ENCODE measurements at regions not wholly inside any gene's neighbourhood (a gene's known extent, or its start where the extent isn't known, plus 50 kb on each side); places are given as distances from the start of the nearest gene placed in this dataset.
A peak's percentile ranks its signal among the peaks of the same experiment; 100 is the strongest.

DNA sequence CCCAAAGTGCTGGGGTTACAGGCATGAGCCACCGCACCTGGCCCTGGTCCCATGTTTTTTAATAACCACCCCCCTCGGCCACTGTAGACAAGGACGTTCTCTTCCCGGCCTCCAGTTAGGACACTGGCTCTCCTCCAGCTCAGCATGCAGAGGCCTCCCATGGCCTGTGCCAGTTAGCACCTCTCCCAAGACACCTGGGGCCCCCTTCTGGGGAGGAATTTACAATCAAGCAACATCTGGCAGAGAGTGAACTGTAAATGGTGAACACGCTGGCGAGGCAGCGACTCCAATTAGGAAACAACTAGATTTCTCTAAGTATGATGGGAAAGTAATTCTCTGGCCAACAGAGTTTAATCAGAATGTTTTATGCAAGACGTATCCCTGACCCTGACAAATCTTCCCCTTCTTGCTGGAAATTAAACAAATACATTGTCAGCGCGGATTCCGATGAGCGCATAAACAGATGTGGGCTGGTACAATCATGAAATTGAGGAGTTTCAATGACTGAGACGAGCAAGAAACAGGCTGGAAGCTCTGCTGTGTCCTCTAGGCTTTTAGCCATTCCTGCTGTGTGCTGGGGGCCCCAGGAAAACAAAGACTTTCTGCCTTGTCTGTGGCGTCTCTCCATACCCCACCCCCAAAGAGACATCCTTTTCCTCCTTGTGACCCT, 61.7 kb upstream of the DLK1 start:
- no peak for TF ChIP-seq CTCF (IDR thresholded peaks at IDR 0.05; ENCODE audit: borderline replicate concordance, extremely low read depth, insufficient read depth)
- FAIRE-seq, result no peak
- Histone ChIP-seq H3K27me3 (ENCODE audit: control insufficient read depth, insufficient read depth, low read length) (no peaks in the 10 kb centered on the region), H3K4me1 (ENCODE audit: control insufficient read depth in 2 of 3, insufficient read depth in 2 of 3, low read depth in 1 of 3, low read length in 3 of 3) (peaks cover 0 to 30% (median 19%) of the 10 kb centered on the region in 3 donors), H3K9me3 (ENCODE audit: control insufficient read depth in 2 of 3, insufficient read depth in 1 of 3, low read length in 3 of 3) (no peaks in the 10 kb centered on the region), H3K9ac (ENCODE audit: low read length in 3 of 3) (no peak overlapping the region), H3K27ac (ENCODE audit: low read depth in 2 of 2, low read length in 2 of 2) (peak overlapping the region; percentile 5 to 33), H3K4me3 (ENCODE audit: low read length in 3 of 3) (no peak overlapping the region), H3K36me3 (ENCODE audit: control insufficient read depth in 2 of 3, insufficient read depth in 3 of 3, low read length in 3 of 3) (no peaks in the 10 kb centered on the region)
- peak in 1 of 5 donors; percentile 68 for DNase-seq
- intact Hi-C loops (cut with DNase I), result no loop called here

GRCh38 chr14:100665511-100666032, 61.1 kb upstream of the DLK1 start:
- Histone ChIP-seq H3K9me3 (ENCODE audit: control insufficient read depth in 2 of 3, insufficient read depth in 1 of 3, low read length in 3 of 3) (no peaks in the 10 kb centered on the region), H3K4me3 (ENCODE audit: low read length in 3 of 3) (no peak overlapping the region), H3K36me3 (ENCODE audit: control insufficient read depth in 2 of 3, insufficient read depth in 3 of 3, low read length in 3 of 3) (no peaks in the 10 kb centered on the region), H3K27me3 (ENCODE audit: control insufficient read depth, insufficient read depth, low read length) (no peaks in the 10 kb centered on the region), H3K27ac (ENCODE audit: low read depth in 2 of 2, low read length in 2 of 2) (peak overlapping the region in 1 of 2 donors; percentile 5), H3K4me1 (ENCODE audit: control insufficient read depth in 2 of 3, insufficient read depth in 2 of 3, low read depth in 1 of 3, low read length in 3 of 3) (peaks cover 0 to 33% (median 23%) of the 10 kb centered on the region in 3 donors), H3K9ac (ENCODE audit: low read length in 3 of 3) (no peak overlapping the region)
- DNase-seq (peak in 1 of 5 donors; percentile 37), FAIRE-seq (no peak)
- TF ChIP-seq CTCF (IDR thresholded peaks at IDR 0.05; ENCODE audit: borderline replicate concordance, extremely low read depth, insufficient read depth), result no peak
- intact Hi-C loops (cut with DNase I), result no loop called here

GRCh38 chr14:100666403-100666802, 60.3 kb upstream of the DLK1 start:
- intact Hi-C loops (cut with DNase I), result no loop called here
- peaks cover 0 to 33% (median 23%) of the 10 kb centered on the region in 3 donors for H3K4me1 ChIP-seq (ENCODE audit: control insufficient read depth in 2 of 3, insufficient read depth in 2 of 3, low read depth in 1 of 3, low read length in 3 of 3)
- H3K27me3 ChIP-seq (ENCODE audit: control insufficient read depth, insufficient read depth, low read length), result no peaks in the 10 kb centered on the region
- FAIRE-seq (no peak), DNase-seq (peak in 1 of 5 donors; percentile 20)
- H3K9me3 ChIP-seq (ENCODE audit: control insufficient read depth in 2 of 3, insufficient read depth in 1 of 3, low read length in 3 of 3), result no peaks in the 10 kb centered on the region
- peak overlapping the region; percentile 23 to 32 for H3K27ac ChIP-seq (ENCODE audit: low read depth in 2 of 2, low read length in 2 of 2)
- H3K9ac ChIP-seq (ENCODE audit: low read length in 3 of 3), result no peak overlapping the region
- no peak for TF ChIP-seq CTCF (IDR thresholded peaks at IDR 0.05; ENCODE audit: borderline replicate concordance, extremely low read depth, insufficient read depth)
- H3K36me3 ChIP-seq (ENCODE audit: control insufficient read depth in 2 of 3, insufficient read depth in 3 of 3, low read length in 3 of 3), result no peaks in the 10 kb centered on the region
- H3K4me3 ChIP-seq (ENCODE audit: low read length in 3 of 3), result no peak overlapping the region

Measured in kidney (tissue), 13 donors.